Endodermal cell (in vitro differentiated cells): ENCODE measurements at regions not wholly inside any gene's neighbourhood (a gene's known extent, or its start where the extent isn't known, plus 50 kb on each side); places are given as distances from the start of the nearest gene placed in this dataset.

Experiments
- DNase-seq: peaks from one replicate; pipeline ENCODE4 v3.0.0-alpha.2; 2017
- H3K27ac ChIP-seq: 2 replicates; pipeline ENCODE4 v1.5.1; 2013; ENCODE audit warnings: mild to moderate bottlenecking, low read depth, low read length, moderate library complexity
- H3K27me3 ChIP-seq: 2 replicates; pipeline ENCODE4 v1.6.1; 2013; ENCODE audit warnings: mild to moderate bottlenecking, low read length, moderate library complexity; ENCODE audit not compliant: insufficient read depth, control insufficient read depth, poor library complexity, severe bottlenecking
- H3K36me3 ChIP-seq: 2 replicates; pipeline ENCODE4 v1.7.0; 2013; ENCODE audit warnings: mild to moderate bottlenecking, low read length, moderate library complexity; ENCODE audit not compliant: control insufficient read depth, insufficient read depth
- H3K4me1 ChIP-seq: one replicate; pipeline ENCODE4 v1.7.0; 2013; ENCODE audit warnings: low read length; ENCODE audit not compliant: control insufficient read depth, insufficient read depth
- H3K4me3 ChIP-seq: 2 replicates; pipeline ENCODE4 v1.5.1; 2013; ENCODE audit warnings: mild to moderate bottlenecking, low read length, moderate library complexity
- H3K9ac ChIP-seq: 2 replicates; pipeline ENCODE4 v1.6.1; 2013; ENCODE audit warnings: mild to moderate bottlenecking, low read length, moderate library complexity; ENCODE audit not compliant: poor library complexity, severe bottlenecking; ENCODE audit errors: extremely low read depth
- H3K9me3 ChIP-seq: 2 replicates; pipeline ENCODE4 v1.6.1; 2013; ENCODE audit warnings: mild to moderate bottlenecking, low read length, moderate library complexity; ENCODE audit not compliant: control insufficient read depth
- H3K27ac Mint-ChIP-seq: 2 replicates; pipeline ENCODE4 v1.8.0; 2020; ENCODE audit warnings: mixed read lengths
- H3K27me3 Mint-ChIP-seq: 2 replicates; pipeline ENCODE4 v1.8.0; 2021; ENCODE audit warnings: mild to moderate bottlenecking, mixed read lengths; ENCODE audit not compliant: insufficient read depth
- H3K36me3 Mint-ChIP-seq: 2 replicates; pipeline ENCODE4 v1.8.0; 2020; ENCODE audit warnings: low read depth, mixed read lengths
- H3K4me1 Mint-ChIP-seq: 2 replicates; pipeline ENCODE4 v1.8.0; 2020; ENCODE audit warnings: mixed read lengths
- H3K4me3 Mint-ChIP-seq: 2 replicates; pipeline ENCODE4 v1.8.0; 2020; ENCODE audit warnings: mild to moderate bottlenecking, moderate library complexity, mixed read lengths
- H3K9me3 Mint-ChIP-seq: 2 replicates; pipeline ENCODE4 v1.8.0; 2020; ENCODE audit warnings: mild to moderate bottlenecking, mixed read lengths
- CTCF ChIP-seq: fragments of 200-600 bp; sonication (generic); conservative IDR thresholded peaks from 2 replicates; pipeline ENCODE4 v1.5.0; 2021; ENCODE audit warnings: antibody characterized with exemption, mild to moderate bottlenecking
- WGBS, 2 experiments: methylation state at CpG; one replicate each; pipeline versions ENCODE4 v1.1.5 to v1.1.7; 2013; ENCODE audit warnings: missing lambda C conversion rate in 2 of 2, mixed read lengths in 1 of 2; ENCODE audit not compliant: insufficient coverage in 1 of 2, insufficient read length in 1 of 2; 5-methylcytosine and 5-hydroxymethylcytosine counted together

- no peaks in the 10 kb centered on the region for H3K4me1 ChIP-seq
- H3K4me3 ChIP-seq, result no peak overlapping the region
- H3K9ac ChIP-seq, result no peak overlapping the region
- no peaks in the 10 kb centered on the region for H3K36me3 Mint-ChIP-seq
- no peak overlapping the region for H3K27ac ChIP-seq
- peak; percentile 49 for DNase-seq
- no peak overlapping the region for H3K27ac Mint-ChIP-seq
- TF ChIP-seq CTCF, result no peak
- no peaks in the 10 kb centered on the region for H3K9me3 ChIP-seq
- WGBS, 2 experiments, result 53 to 69% methylated on average over 6 to 15 of the region's 16 CpGs
- H3K9me3 Mint-ChIP-seq, result no peaks in the 10 kb centered on the region
- H3K27me3 Mint-ChIP-seq, result peaks cover 2% of the 10 kb centered on the region
- H3K4me3 Mint-ChIP-seq, result no peak overlapping the region
- no peaks in the 10 kb centered on the region for H3K36me3 ChIP-seq
- no peaks in the 10 kb centered on the region for H3K27me3 ChIP-seq
- peaks cover 9% of the 10 kb centered on the region for H3K4me1 Mint-ChIP-seq
Observed at GRCh38 chr22:23405366-23405851, 174.7 kb downstream of the IGLL1 start.

- no peak overlapping the region for H3K9ac ChIP-seq
- no peak overlapping the region for H3K27ac ChIP-seq
- WGBS, 2 experiments, result 66 to 68% methylated on average over 6 to 11 of the region's 11 CpGs
- no peak overlapping the region for H3K4me3 ChIP-seq
- no peaks in the 10 kb centered on the region for H3K27me3 ChIP-seq
- H3K9me3 Mint-ChIP-seq, result no peaks in the 10 kb centered on the region
- H3K9me3 ChIP-seq, result no peaks in the 10 kb centered on the region
- no peaks in the 10 kb centered on the region for H3K4me1 ChIP-seq
- H3K36me3 Mint-ChIP-seq, result no peaks in the 10 kb centered on the region
- no peaks in the 10 kb centered on the region for H3K36me3 ChIP-seq
- no peak overlapping the region for H3K4me3 Mint-ChIP-seq
- H3K4me1 Mint-ChIP-seq, result peaks cover 9% of the 10 kb centered on the region
- H3K27me3 Mint-ChIP-seq, result peaks cover 2% of the 10 kb centered on the region
- DNase-seq, result peak; percentile 77
- no peak for TF ChIP-seq CTCF
- H3K27ac Mint-ChIP-seq, result no peak overlapping the region
Observed at GRCh38 chr22:23404689-23405365, 175.3 kb downstream of the IGLL1 start.

GRCh38 chr22:23403720-23404688 lies 176.1 kb downstream of the IGLL1 start:
- TF ChIP-seq CTCF, result no peak
- no peaks in the 10 kb centered on the region for H3K36me3 Mint-ChIP-seq
- no peak overlapping the region for H3K4me3 Mint-ChIP-seq
- no peaks in the 10 kb centered on the region for H3K9me3 Mint-ChIP-seq
- Histone ChIP-seq H3K27me3 (no peaks in the 10 kb centered on the region), H3K27ac (no peak overlapping the region), H3K9ac (no peak overlapping the region), H3K4me3 (no peak overlapping the region), H3K9me3 (no peaks in the 10 kb centered on the region), H3K4me1 (no peaks in the 10 kb centered on the region), H3K36me3 (no peaks in the 10 kb centered on the region)
- peaks cover 2% of the 10 kb centered on the region for H3K27me3 Mint-ChIP-seq
- peaks cover 9% of the 10 kb centered on the region for H3K4me1 Mint-ChIP-seq
- no peak overlapping the region for H3K27ac Mint-ChIP-seq
- WGBS, 2 experiments, result 91 to 96% methylated on average over 4 to 13 of the region's 13 CpGs
- peak; percentile 44 for DNase-seq
